ENCODE measurements at regions not wholly inside any gene's neighbourhood (a gene's known extent, or its start where the extent isn't known, plus 50 kb on each side); places are given as distances from the start of the nearest gene placed in this dataset.
A peak's percentile ranks its signal among the peaks of the same experiment; 100 is the strongest.
"Not testable (repeated sequence)": the region's sequence is repeated elsewhere in the genome, so short reads cannot be mapped to it uniquely, and the experiment has no call there.

DNA sequence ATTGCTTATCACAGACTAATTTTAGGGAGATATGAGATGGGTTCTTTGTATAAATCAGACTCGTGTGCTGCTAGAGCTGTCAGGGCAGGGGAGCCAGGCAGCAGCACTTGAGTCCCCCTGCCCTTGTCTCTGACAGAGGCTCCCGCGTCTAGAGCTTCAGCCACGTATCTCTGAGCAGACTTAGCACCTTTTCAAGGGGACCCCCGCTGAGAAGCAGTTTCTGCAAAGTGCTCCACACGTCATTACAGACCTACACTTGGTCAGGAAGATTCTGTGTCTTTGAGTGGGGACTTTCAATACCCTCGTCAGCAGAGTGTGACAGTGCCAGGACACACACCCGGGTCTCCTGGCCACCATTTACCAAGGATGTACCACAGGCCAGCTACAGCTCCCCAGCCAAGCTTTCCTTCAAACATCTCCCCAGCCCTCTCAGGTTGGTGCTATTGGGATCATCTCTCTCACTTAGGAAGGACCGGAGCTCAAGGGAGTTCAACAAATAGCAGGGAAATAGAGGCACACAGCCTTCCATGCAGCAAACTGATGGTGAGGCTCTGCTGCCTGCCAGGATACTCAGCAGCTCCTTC lies 312.3 kb downstream of the BCL2L11 start:
- not testable (repeated sequence) for H3K79me1 ChIP-seq (ENCODE audit: low read length); H3K23ac ChIP-seq (ENCODE audit: low read length); H3K4me2 ChIP-seq (ENCODE audit: low read length); H3K27me3 ChIP-seq (ENCODE audit: insufficient read depth, low read length); H3K27ac ChIP-seq (ENCODE audit: low read depth, low read length); H2BK5ac ChIP-seq (ENCODE audit: low read depth, low read length, poor library complexity); H3K4ac ChIP-seq (ENCODE audit: low read depth, low read length); H4K12ac ChIP-seq (ENCODE audit: low read depth, low read length); H3K9ac ChIP-seq (ENCODE audit: low read length); H3K36me3 ChIP-seq (ENCODE audit: control insufficient read depth in 1 of 2, insufficient read depth in 2 of 2, low read length in 2 of 2); H3K4me3 ChIP-seq (ENCODE audit: low read depth, low read length); H3K4me1 ChIP-seq (ENCODE audit: control insufficient read depth in 1 of 2, insufficient read depth in 2 of 2, low read length in 2 of 2); DNase-seq; H4K8ac ChIP-seq (ENCODE audit: low read depth, low read length); H3K79me2 ChIP-seq (ENCODE audit: control insufficient read depth, insufficient read depth, low read length, poor library complexity); H3K14ac ChIP-seq (ENCODE audit: low read length); H2AFZ ChIP-seq (ENCODE audit: insufficient read depth, low read length, poor library complexity); H2BK12ac ChIP-seq (ENCODE audit: low read length); H2AK5ac ChIP-seq (ENCODE audit: low read length); H3K18ac ChIP-seq (ENCODE audit: low read length); H4K91ac ChIP-seq (ENCODE audit: low read depth, low read length); H2BK120ac ChIP-seq (ENCODE audit: insufficient read depth, low read length, poor library complexity); H3K9me3 ChIP-seq (ENCODE audit: insufficient read depth, low read depth, low read length)
- no CpG with 5 or more reads among the region's 9 CpGs for WGBS (ENCODE audit: extremely low coverage, insufficient coverage, insufficient read length)

DNA sequence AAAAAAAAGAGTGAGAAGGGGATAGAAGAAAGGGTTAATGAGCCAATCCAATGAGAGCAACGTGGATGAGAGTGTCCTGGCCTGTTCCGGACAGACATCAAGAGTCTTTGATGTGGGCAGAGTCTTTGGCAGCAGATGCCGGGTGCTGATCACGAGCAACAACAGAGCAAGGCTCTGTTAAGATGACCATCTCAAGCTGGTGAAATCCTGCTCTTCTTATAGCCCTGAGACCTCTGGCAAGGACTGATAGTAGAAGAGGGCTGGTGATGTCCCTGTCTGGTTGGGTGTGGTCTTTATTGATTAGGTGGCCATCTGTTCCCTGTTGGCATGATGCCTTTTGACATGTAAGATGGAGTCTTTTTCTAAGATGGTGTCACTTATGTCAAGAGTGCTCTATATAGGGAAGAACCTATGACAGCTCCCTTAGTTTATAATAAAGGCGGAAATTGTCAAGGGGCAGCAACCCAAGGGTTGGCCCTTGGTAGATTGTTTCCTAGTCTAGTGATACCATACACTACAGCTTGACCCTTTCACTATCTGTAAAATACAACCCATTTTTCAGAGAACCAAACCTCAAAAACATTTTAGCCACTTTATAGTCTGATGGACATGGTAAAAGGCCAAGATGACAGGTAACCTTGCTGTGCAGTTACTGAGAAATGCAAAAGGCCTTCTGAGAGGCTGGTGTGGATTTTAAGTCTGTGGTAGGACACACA lies 313.3 kb downstream of the BCL2L11 start:
- not testable (repeated sequence) for H3K23ac ChIP-seq (ENCODE audit: low read length); H3K14ac ChIP-seq (ENCODE audit: low read length); H3K4ac ChIP-seq (ENCODE audit: low read depth, low read length); H2AFZ ChIP-seq (ENCODE audit: insufficient read depth, low read length, poor library complexity); H4K12ac ChIP-seq (ENCODE audit: low read depth, low read length); H3K4me2 ChIP-seq (ENCODE audit: low read length); DNase-seq; H3K4me1 ChIP-seq (ENCODE audit: control insufficient read depth in 1 of 2, insufficient read depth in 2 of 2, low read length in 2 of 2); H3K79me1 ChIP-seq (ENCODE audit: low read length); H3K27me3 ChIP-seq (ENCODE audit: insufficient read depth, low read length); H3K4me3 ChIP-seq (ENCODE audit: low read depth, low read length); H2BK120ac ChIP-seq (ENCODE audit: insufficient read depth, low read length, poor library complexity); H3K9ac ChIP-seq (ENCODE audit: low read length); H3K79me2 ChIP-seq (ENCODE audit: control insufficient read depth, insufficient read depth, low read length, poor library complexity); H4K91ac ChIP-seq (ENCODE audit: low read depth, low read length); H2BK5ac ChIP-seq (ENCODE audit: low read depth, low read length, poor library complexity); H2BK12ac ChIP-seq (ENCODE audit: low read length); H4K8ac ChIP-seq (ENCODE audit: low read depth, low read length); H3K27ac ChIP-seq (ENCODE audit: low read depth, low read length); H2AK5ac ChIP-seq (ENCODE audit: low read length); H3K9me3 ChIP-seq (ENCODE audit: insufficient read depth, low read depth, low read length); H3K36me3 ChIP-seq (ENCODE audit: control insufficient read depth in 1 of 2, insufficient read depth in 2 of 2, low read length in 2 of 2); H3K18ac ChIP-seq (ENCODE audit: low read length)
- no CpG with 5 or more reads among the region's 5 CpGs for WGBS (ENCODE audit: extremely low coverage, insufficient coverage, insufficient read length)

DNA sequence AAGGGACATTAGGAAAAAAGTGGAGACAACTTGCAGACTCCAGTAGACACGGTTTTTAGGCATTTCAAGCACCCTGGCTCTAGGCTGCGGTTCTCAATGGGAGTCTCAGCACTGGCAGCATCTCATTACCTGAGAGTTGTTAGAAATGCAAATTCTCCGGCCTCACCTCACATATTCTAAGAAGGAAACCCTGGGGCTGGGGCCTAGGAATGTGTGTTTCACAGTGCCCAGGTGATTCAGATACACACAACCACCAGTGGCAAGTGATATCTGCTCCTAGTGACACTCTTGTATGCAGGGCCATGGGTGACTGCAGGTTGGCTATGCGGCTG lies 313.9 kb downstream of the BCL2L11 start:
- H2AFZ ChIP-seq (ENCODE audit: insufficient read depth, low read length, poor library complexity); H3K4ac ChIP-seq (ENCODE audit: low read depth, low read length); H3K27ac ChIP-seq (ENCODE audit: low read depth, low read length); H3K27me3 ChIP-seq (ENCODE audit: insufficient read depth, low read length); H3K23ac ChIP-seq (ENCODE audit: low read length); H4K91ac ChIP-seq (ENCODE audit: low read depth, low read length); H3K9me3 ChIP-seq (ENCODE audit: insufficient read depth, low read depth, low read length); H3K4me3 ChIP-seq (ENCODE audit: low read depth, low read length); H4K8ac ChIP-seq (ENCODE audit: low read depth, low read length); DNase-seq; H2BK12ac ChIP-seq (ENCODE audit: low read length); H3K36me3 ChIP-seq (ENCODE audit: control insufficient read depth in 1 of 2, insufficient read depth in 2 of 2, low read length in 2 of 2); H4K12ac ChIP-seq (ENCODE audit: low read depth, low read length); H3K18ac ChIP-seq (ENCODE audit: low read length); H3K79me1 ChIP-seq (ENCODE audit: low read length); H3K9ac ChIP-seq (ENCODE audit: low read length); H3K79me2 ChIP-seq (ENCODE audit: control insufficient read depth, insufficient read depth, low read length, poor library complexity); H3K4me1 ChIP-seq (ENCODE audit: control insufficient read depth in 1 of 2, insufficient read depth in 2 of 2, low read length in 2 of 2); H3K4me2 ChIP-seq (ENCODE audit: low read length); H3K14ac ChIP-seq (ENCODE audit: low read length); H2BK5ac ChIP-seq (ENCODE audit: low read depth, low read length, poor library complexity); H2BK120ac ChIP-seq (ENCODE audit: insufficient read depth, low read length, poor library complexity); H2AK5ac ChIP-seq (ENCODE audit: low read length): not testable (repeated sequence)
- WGBS (ENCODE audit: extremely low coverage, insufficient coverage, insufficient read length): no CpG with 5 or more reads among the region's 4 CpGs

DNA sequence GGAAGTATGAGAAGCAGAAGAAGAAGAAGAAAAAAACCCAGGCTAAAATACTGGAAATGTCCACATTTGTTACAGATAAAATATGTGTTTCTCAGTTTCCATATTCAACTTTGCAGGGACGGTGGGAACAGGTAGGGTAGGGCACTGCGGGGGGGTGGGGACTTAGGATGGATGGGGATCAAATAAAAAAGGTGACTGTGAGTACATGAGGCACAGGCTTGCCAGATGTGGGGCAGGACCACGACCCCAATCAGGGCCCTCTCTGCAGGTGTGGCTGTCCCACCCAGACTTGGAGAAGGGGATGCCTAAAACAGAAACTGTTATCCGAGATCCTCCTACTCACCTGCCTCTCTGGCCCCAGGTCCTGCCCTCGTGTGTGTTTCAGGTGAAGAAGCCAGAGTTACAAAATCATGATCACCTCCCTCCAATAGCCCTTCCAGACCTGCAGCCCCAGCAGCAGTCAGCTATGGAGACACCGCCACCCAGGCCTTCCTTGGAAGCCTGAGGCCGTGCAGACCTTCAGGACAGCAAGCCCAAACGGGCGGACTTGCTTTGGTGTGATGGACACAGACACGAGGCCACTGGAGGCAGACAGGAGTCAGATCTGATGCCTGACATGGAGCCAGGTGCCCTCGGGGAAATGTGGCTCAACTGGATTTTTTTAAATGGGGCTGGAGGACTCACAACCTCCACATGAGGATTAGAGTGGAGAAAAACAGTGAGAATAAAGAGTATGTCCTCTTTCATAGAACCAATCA lies 315.0 kb downstream of the BCL2L11 start:
- H2AK5ac ChIP-seq (ENCODE audit: low read length); H2AFZ ChIP-seq (ENCODE audit: insufficient read depth, low read length, poor library complexity); H2BK12ac ChIP-seq (ENCODE audit: low read length); H3K9me3 ChIP-seq (ENCODE audit: insufficient read depth, low read depth, low read length); H3K27ac ChIP-seq (ENCODE audit: low read depth, low read length); H3K79me1 ChIP-seq (ENCODE audit: low read length); H3K4me1 ChIP-seq (ENCODE audit: control insufficient read depth in 1 of 2, insufficient read depth in 2 of 2, low read length in 2 of 2); H2BK5ac ChIP-seq (ENCODE audit: low read depth, low read length, poor library complexity); H3K27me3 ChIP-seq (ENCODE audit: insufficient read depth, low read length); H3K36me3 ChIP-seq (ENCODE audit: control insufficient read depth in 1 of 2, insufficient read depth in 2 of 2, low read length in 2 of 2); H3K23ac ChIP-seq (ENCODE audit: low read length); H2BK120ac ChIP-seq (ENCODE audit: insufficient read depth, low read length, poor library complexity); H3K4me3 ChIP-seq (ENCODE audit: low read depth, low read length); H3K79me2 ChIP-seq (ENCODE audit: control insufficient read depth, insufficient read depth, low read length, poor library complexity); H3K14ac ChIP-seq (ENCODE audit: low read length); H4K8ac ChIP-seq (ENCODE audit: low read depth, low read length); H3K18ac ChIP-seq (ENCODE audit: low read length); H4K12ac ChIP-seq (ENCODE audit: low read depth, low read length); H3K9ac ChIP-seq (ENCODE audit: low read length); H3K4me2 ChIP-seq (ENCODE audit: low read length); DNase-seq; H3K4ac ChIP-seq (ENCODE audit: low read depth, low read length): not testable (repeated sequence)
- WGBS (ENCODE audit: extremely low coverage, insufficient coverage, insufficient read length): no CpG with 5 or more reads among the region's 11 CpGs
- peak overlapping the region; percentile 37 for H4K91ac ChIP-seq (ENCODE audit: low read depth, low read length)
